Tibial nerve (tissue), 4 donors: ENCODE measurements at regions not wholly inside any gene's neighbourhood (a gene's known extent, or its start where the extent isn't known, plus 50 kb on each side); places are given as distances from the start of the nearest gene placed in this dataset.

Experiments
- DNase-seq, 2 donors: peaks; one replicate each; pipeline ENCODE4 v3.0.0-alpha.2; 2019; ENCODE audit warnings: low spot score in 2 of 2
- H3K27ac ChIP-seq, 4 donors: fragments of 200-600 bp; sonication (generic) in 3 of 4; one replicate each; pipeline ENCODE4 v1.5.1; 2017 to 2019; ENCODE audit warnings: mild to moderate bottlenecking in 1 of 4
- H3K27me3 ChIP-seq, 2 donors: fragments of 200-600 bp; sonication (generic) in 1 of 2; one replicate each; pipeline versions ENCODE4 v1.5.1 to v1.6.0; 2017 to 2019
- H3K36me3 ChIP-seq, 3 donors: fragments of 200-600 bp; sonication (generic); one replicate each; pipeline ENCODE4 v1.5.1; 2018 to 2019
- H3K4me1 ChIP-seq, 4 donors: fragments of 200-600 bp; sonication (generic) in 3 of 4; one replicate each; pipeline ENCODE4 v1.5.1; 2017 to 2019
- H3K4me3 ChIP-seq, 4 donors: fragments of 200-600 bp; sonication (generic) in 3 of 4; one replicate each; pipeline ENCODE4 v1.5.1; 2017 to 2019; ENCODE audit warnings: mild to moderate bottlenecking in 1 of 4, moderate library complexity in 1 of 4
- H3K9me3 ChIP-seq, 4 donors: fragments of 200-600 bp; sonication (generic) in 3 of 4; one replicate each; pipeline ENCODE4 v1.5.1; 2017 to 2019
- EP300 ChIP-seq, 2 donors: sonication (generic); formaldehyde crosslinking; IDR thresholded peaks; one replicate each; pipeline ENCODE4 v1.6.1; 2017; ENCODE audit warnings: antibody characterized with exemption in 2 of 2, mild to moderate bottlenecking in 1 of 2
- POLR2A ChIP-seq, 2 donors: fragments of 450-650 bp; IDR thresholded peaks; one replicate each; pipeline ENCODE4 v1.6.1; 2017; ENCODE audit warnings: antibody characterized with exemption in 2 of 2, mild to moderate bottlenecking in 2 of 2, moderate library complexity in 2 of 2
- WGBS, 2 donors: methylation state at CpG; one replicate each; pipeline ENCODE4 v1.1.5; 2018; 5-methylcytosine and 5-hydroxymethylcytosine counted together
- TF ChIP-seq, protein P1 (sequence below), 5 experiments: fragments of 200-600 bp in 3 of 5; fragments of 450-650 bp in 2 of 5; sonication (generic) in 3 of 5; IDR thresholded peaks; one replicate each; pipeline ENCODE4 v1.5.1; 2016 to 2019; ENCODE audit warnings: antibody characterized with exemption in 5 of 5, mild to moderate bottlenecking in 3 of 5, moderate library complexity in 2 of 5

DNA sequence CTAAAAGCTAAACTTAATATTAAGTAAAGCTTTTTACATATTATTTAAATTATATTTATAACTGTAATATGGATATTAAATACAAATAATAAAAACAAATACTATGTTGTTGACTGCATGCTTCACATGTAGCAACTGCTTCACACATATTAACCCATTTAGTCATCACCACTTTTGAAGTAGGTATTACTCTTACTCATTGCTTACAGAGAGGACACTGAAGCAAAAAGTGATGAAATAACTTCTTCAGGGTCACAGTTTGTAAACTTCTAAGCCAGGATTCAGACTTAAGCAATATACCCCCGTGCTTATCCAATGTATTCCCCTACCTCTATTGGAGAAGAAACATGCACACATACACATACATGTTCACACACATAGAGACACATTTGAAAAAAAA lies 166.6 kb downstream of the DKK2 start:
- Histone ChIP-seq H3K9me3 (no peaks in the 10 kb centered on the region), H3K4me1 (no peaks in the 10 kb centered on the region), H3K27ac (no peak overlapping the region), H3K36me3 (no peaks in the 10 kb centered on the region), H3K4me3 (no peak overlapping the region), H3K27me3 (no peaks in the 10 kb centered on the region)
- no peak for DNase-seq
- TF ChIP-seq, protein P1, sequence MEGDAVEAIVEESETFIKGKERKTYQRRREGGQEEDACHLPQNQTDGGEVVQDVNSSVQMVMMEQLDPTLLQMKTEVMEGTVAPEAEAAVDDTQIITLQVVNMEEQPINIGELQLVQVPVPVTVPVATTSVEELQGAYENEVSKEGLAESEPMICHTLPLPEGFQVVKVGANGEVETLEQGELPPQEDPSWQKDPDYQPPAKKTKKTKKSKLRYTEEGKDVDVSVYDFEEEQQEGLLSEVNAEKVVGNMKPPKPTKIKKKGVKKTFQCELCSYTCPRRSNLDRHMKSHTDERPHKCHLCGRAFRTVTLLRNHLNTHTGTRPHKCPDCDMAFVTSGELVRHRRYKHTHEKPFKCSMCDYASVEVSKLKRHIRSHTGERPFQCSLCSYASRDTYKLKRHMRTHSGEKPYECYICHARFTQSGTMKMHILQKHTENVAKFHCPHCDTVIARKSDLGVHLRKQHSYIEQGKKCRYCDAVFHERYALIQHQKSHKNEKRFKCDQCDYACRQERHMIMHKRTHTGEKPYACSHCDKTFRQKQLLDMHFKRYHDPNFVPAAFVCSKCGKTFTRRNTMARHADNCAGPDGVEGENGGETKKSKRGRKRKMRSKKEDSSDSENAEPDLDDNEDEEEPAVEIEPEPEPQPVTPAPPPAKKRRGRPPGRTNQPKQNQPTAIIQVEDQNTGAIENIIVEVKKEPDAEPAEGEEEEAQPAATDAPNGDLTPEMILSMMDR (IDR thresholded peaks at IDR 0.05): no peak
- no peak for TF ChIP-seq EP300 (IDR thresholded peaks at IDR 0.05)
- TF ChIP-seq POLR2A (IDR thresholded peaks at IDR 0.05): no peak
- 79 to 83% methylated on average over 1 of the region's 1 CpG for WGBS, 2 donors

DNA sequence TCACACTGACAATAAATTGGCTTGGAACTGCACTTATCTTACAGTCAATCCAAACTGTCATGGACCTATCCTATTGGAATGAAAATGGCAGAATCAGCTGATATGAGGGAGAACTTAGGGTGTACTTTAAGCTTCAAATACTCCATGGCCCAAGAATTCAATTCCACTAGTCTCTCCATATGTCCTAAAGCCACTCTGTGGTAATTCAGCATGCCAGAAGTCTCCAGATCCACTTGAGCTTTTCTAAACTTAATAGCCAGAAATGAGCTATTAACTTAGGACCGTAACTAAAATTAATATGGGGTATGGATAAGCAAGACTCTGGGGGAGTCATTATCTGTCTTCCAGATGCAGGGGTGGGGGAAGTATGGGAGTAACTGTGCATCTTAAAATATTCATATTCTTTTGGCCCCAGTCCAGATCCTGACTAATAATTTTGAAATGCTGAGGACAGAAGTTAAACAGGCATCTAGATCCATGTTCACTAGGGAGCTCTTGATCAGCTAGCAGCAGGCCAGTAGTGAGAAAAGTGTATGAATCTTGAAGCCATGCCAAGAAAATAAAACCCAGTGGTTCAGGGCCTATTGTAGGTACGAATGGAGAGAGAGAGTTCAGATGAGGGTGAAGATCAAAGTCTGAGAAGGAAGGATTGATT lies 167.6 kb downstream of the DKK2 start:
- TF ChIP-seq, protein P1 (IDR thresholded peaks at IDR 0.05): no peak
- no peak for TF ChIP-seq EP300 (IDR thresholded peaks at IDR 0.05)
- WGBS, 2 donors: 44 to 49% methylated on average over 2 of the region's 2 CpGs

DNA sequence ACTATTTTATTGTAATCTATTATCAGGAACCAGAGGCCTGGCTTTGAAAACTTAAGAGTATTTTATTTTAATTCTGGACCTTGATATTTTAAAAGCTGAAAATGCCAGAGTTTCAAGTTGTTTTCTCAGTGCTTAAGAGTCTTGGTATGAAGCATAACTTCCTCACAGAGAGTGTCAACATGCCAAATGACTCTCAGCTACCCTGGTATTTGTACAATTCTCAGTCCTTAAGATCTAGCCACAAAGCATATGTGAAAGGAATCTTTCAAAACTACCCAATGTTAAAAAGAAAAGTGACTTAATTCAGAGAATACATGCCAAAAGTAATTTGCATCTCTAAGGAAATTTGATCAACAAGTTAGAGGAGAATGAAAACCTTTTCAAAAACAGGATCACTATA lies 171.9 kb downstream of the DKK2 start:
- Histone ChIP-seq H3K27me3 (no peaks in the 10 kb centered on the region), H3K4me3 (no peak overlapping the region), H3K36me3 (no peaks in the 10 kb centered on the region), H3K9me3 (no peaks in the 10 kb centered on the region), H3K4me1 (no peaks in the 10 kb centered on the region), H3K27ac (no peak overlapping the region)
- no peak for DNase-seq
- TF ChIP-seq, protein P1 (IDR thresholded peaks at IDR 0.05): no peak
- TF ChIP-seq POLR2A (IDR thresholded peaks at IDR 0.05) (no peak), EP300 (IDR thresholded peaks at IDR 0.05) (no peak)

More for the DNA sequence above, 167.6 kb downstream of the DKK2 start:
- H3K27me3 ChIP-seq: no peaks in the 10 kb centered on the region
- H3K36me3 ChIP-seq: no peaks in the 10 kb centered on the region
- H3K27ac ChIP-seq: no peak overlapping the region
- no peak overlapping the region for H3K4me3 ChIP-seq
- no peaks in the 10 kb centered on the region for H3K4me1 ChIP-seq
- H3K9me3 ChIP-seq: no peaks in the 10 kb centered on the region
- DNase-seq: no peak

DNA sequence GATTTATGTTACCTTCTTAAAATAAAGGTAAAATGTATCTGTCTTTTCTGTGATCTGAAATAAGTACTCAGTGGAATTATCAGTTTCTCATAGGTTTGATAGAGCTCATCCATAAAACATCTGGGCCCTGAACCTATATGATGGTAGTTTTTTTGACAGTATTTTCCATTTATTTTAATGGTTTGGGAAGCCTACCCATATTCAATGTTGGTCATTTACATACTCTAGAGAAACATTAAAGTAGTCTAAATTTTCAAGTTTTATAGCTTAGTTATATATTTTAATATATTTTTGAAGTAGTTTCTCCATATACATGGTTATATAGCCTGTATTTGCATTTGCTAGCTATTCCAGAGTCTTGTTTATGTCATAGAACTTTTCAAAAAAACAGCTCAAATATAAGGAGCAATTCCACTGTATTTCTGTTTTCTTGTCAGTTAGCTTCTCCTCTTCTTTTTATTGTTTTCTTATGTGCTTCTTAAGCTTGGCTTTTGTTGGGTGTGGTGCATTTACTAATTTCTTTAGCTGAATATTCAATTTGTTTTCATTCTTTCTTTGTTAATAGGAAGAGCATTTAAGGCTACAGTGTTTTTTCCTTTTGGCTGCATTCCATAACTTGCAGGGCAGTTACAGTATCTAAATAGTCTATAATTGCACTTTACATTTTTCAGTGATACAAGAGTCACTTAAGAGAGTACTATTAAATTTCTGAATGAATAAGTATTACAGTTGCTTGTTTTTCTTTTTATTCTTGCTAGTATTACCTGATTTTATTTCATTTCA lies 181.4 kb downstream of the DKK2 start:
- no peak for TF ChIP-seq POLR2A (IDR thresholded peaks at IDR 0.05)
- TF ChIP-seq, protein P1 (IDR thresholded peaks at IDR 0.05): no peak
- no peak for TF ChIP-seq EP300 (IDR thresholded peaks at IDR 0.05)
- Histone ChIP-seq H3K4me1 (no peaks in the 10 kb centered on the region), H3K27me3 (no peaks in the 10 kb centered on the region), H3K4me3 (no peak overlapping the region), H3K9me3 (no peaks in the 10 kb centered on the region), H3K36me3 (no peaks in the 10 kb centered on the region), H3K27ac (no peak overlapping the region)
- DNase-seq: no peak

DNA sequence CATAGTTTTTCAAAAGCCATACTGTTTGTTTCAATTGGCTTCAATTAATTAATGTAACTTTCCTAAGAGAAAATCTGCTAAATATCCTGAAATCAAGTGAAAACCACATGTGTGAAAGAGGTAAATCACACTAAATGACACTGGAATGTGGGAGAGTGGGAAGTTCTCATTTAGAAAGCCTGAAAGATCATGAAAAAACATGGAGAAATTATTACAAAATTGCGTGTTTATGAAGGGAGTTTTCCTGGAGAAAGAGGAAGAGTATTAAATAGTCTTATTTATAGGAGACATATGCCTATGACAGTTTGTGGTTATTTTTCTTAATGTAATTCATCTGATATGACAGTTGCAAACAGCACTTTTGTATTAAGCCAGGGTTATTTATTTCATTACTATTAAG lies 183.7 kb downstream of the DKK2 start:
- Histone ChIP-seq H3K27me3 (no peaks in the 10 kb centered on the region), H3K4me1 (no peaks in the 10 kb centered on the region)

More for the DNA sequence above, 183.7 kb downstream of the DKK2 start:
- TF ChIP-seq, protein P1 (IDR thresholded peaks at IDR 0.05): no peak
- TF ChIP-seq EP300 (IDR thresholded peaks at IDR 0.05) (no peak), POLR2A (IDR thresholded peaks at IDR 0.05) (no peak)
- DNase-seq: no peak
- Histone ChIP-seq H3K36me3 (no peaks in the 10 kb centered on the region), H3K4me3 (no peak overlapping the region), H3K9me3 (no peaks in the 10 kb centered on the region), H3K27ac (no peak overlapping the region)
- 65 to 66% methylated on average over 1 of the region's 1 CpG for WGBS, 2 donors
